WI38 (cell line): ENCODE measurements at regions not wholly inside any gene's neighbourhood (a gene's known extent, or its start where the extent isn't known, plus 50 kb on each side); places are given as distances from the start of the nearest gene placed in this dataset.

Experiments
- H3K4me3 ChIP-seq: 2 replicates; pipeline ENCODE4 v1.5.1; 2011; ENCODE audit warnings: low read depth, mild to moderate bottlenecking, control low read depth, low read length
- TF ChIP-seq, protein P1 (sequence below): IDR thresholded peaks from 2 replicates; pipeline ENCODE4 v1.5.1; 2012; ENCODE audit warnings: low read depth, mild to moderate bottlenecking, control low read depth, low read length

GRCh38 chr22:27630754-27631153 is 170.8 kb downstream of the MN1 start:
- TF ChIP-seq, protein P1, sequence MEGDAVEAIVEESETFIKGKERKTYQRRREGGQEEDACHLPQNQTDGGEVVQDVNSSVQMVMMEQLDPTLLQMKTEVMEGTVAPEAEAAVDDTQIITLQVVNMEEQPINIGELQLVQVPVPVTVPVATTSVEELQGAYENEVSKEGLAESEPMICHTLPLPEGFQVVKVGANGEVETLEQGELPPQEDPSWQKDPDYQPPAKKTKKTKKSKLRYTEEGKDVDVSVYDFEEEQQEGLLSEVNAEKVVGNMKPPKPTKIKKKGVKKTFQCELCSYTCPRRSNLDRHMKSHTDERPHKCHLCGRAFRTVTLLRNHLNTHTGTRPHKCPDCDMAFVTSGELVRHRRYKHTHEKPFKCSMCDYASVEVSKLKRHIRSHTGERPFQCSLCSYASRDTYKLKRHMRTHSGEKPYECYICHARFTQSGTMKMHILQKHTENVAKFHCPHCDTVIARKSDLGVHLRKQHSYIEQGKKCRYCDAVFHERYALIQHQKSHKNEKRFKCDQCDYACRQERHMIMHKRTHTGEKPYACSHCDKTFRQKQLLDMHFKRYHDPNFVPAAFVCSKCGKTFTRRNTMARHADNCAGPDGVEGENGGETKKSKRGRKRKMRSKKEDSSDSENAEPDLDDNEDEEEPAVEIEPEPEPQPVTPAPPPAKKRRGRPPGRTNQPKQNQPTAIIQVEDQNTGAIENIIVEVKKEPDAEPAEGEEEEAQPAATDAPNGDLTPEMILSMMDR, result no peak
- H3K4me3 ChIP-seq, result no peak overlapping the region

GRCh38 chr22:27631641-27632040 is 169.9 kb downstream of the MN1 start:
- TF ChIP-seq, protein P1, result no peak
- no peak overlapping the region for H3K4me3 ChIP-seq

DNA sequence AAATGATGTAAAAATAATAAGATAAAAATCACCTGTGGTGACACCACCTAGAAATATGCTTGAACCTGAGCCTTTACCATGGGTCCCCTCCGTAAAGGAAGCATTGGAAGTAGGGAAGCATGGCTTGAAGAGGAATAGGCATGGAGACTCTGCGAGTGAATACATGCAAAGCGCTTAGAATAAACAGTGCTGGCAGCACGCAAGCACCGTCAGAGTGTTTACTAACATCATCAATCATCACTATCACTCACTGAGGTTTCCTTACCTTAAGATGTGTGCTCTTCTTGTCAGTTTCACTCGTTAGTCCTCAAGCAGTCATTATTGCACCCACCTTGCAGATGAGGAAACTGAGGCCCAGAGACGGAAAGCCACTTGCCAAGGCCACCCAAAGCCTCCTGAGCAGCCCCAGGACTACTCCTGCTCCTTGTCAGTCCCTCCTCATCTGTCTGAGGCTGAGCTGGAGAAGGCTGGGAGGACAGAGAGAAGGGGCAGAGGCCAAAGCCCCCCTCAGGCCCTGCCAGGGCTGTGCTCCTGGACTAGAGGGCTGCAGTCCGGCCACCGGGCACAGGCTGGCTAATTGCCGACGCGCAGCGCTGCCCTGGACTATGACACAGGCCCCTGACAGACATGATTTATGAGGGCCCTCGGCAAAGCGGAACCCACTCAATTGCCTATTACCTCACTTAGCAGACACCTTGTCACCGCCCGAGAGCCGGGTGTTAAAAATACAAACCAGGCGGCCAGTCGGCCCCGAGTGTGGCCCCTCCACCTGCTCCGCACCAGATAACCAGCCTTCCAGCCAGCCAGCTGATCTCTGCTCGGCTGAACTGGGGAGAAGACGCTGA is 168.9 kb downstream of the MN1 start:
- TF ChIP-seq, protein P1, result no peak
- no peak overlapping the region for H3K4me3 ChIP-seq

- TF ChIP-seq, protein P1, result no peak
- H3K4me3 ChIP-seq, result no peak overlapping the region
These were observed 168.2 kb downstream of the MN1 start for GRCh38 chr22:27633296-27633871.

GRCh38 chr22:27634043-27634740 is 167.4 kb downstream of the MN1 start:
- H3K4me3 ChIP-seq, result no peak overlapping the region

DNA sequence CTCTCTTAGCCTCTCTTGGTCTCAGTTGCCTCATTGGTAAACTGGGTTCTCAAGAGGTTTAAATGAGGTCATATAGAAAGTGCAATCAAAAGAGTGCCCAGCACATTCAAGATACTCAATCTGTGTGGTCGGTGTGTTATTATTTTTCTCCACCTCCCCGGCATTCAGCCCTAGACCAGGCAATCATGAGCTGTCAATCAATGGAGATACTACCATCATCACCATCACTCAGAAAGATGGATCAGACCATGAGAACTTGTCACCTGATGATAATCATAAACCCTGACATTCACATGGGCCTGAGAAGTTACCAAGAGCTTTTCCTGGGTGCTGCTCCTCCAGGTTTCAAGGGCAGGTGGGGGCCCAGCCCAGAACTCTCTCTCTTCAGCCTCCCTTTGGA is 166.1 kb downstream of the MN1 start:
- TF ChIP-seq, protein P1, result no peak
- H3K4me3 ChIP-seq, result no peak overlapping the region

More at GRCh38 chr22:27634043-27634740, 167.4 kb downstream of the MN1 start:
- TF ChIP-seq, protein P1, result no peak

GRCh38 chr22:27635852-27636251 is 165.7 kb downstream of the MN1 start:
- TF ChIP-seq, protein P1, result no peak
- H3K4me3 ChIP-seq, result no peak overlapping the region
